NB4 (cell line): ENCODE measurements at regions not wholly inside any gene's neighbourhood (a gene's known extent, or its start where the extent isn't known, plus 50 kb on each side); places are given as distances from the start of the nearest gene placed in this dataset.

ENCODE experiments used
- POLR2A ChIP-seq: IDR thresholded peaks from 2 replicates; pipeline ENCODE4 v1.6.1; 2011; ENCODE audit warnings: mild to moderate bottlenecking; ENCODE audit not compliant: insufficient read length; ENCODE audit errors: extremely low read depth
- TF ChIP-seq, protein P1 (sequence below): IDR thresholded peaks from one replicate; pipeline ENCODE4 v1.5.1; 2012; ENCODE audit warnings: low read depth, low read length

DNA sequence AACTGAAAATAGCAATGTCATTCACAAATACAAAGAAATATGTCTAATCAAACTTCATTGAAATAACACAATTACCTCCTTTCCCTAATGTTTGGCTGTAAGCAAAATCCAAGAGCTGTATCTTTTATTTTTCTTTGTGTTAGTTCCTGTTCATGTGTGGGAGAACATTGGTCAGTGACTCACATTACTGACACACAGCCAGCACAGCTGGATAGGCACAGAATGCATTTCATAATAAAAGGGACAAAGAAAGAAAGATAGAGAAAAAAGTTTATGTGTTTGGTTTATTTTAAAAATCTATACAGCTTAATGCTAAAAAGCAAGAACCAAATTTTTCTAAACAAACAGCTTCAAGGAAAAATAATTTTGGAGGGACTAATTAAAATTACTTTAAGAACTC, 185.6 kb upstream of the COL3A1 start:
- TF ChIP-seq POLR2A, result no peak
- TF ChIP-seq, protein P1, sequence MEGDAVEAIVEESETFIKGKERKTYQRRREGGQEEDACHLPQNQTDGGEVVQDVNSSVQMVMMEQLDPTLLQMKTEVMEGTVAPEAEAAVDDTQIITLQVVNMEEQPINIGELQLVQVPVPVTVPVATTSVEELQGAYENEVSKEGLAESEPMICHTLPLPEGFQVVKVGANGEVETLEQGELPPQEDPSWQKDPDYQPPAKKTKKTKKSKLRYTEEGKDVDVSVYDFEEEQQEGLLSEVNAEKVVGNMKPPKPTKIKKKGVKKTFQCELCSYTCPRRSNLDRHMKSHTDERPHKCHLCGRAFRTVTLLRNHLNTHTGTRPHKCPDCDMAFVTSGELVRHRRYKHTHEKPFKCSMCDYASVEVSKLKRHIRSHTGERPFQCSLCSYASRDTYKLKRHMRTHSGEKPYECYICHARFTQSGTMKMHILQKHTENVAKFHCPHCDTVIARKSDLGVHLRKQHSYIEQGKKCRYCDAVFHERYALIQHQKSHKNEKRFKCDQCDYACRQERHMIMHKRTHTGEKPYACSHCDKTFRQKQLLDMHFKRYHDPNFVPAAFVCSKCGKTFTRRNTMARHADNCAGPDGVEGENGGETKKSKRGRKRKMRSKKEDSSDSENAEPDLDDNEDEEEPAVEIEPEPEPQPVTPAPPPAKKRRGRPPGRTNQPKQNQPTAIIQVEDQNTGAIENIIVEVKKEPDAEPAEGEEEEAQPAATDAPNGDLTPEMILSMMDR, result no peak
